GM23338 (cell line): ENCODE measurements at regions not wholly inside any gene's neighbourhood (a gene's known extent, or its start where the extent isn't known, plus 50 kb on each side); places are given as distances from the start of the nearest gene placed in this dataset.
"Not testable (repeated sequence)": the region's sequence is repeated elsewhere in the genome, so short reads cannot be mapped to it uniquely, and the experiment has no call there.

ENCODE experiments used
- ATAC-seq: fragments of 200-7000 bp; cut with Tn5 transposase; 3 replicates; pipeline ENCODE4 v1.9.1; 2020
- DNase-seq: peaks from one replicate; pipeline ENCODE4 v3.0.0-alpha.2; 2015; ENCODE audit warnings: low spot score
- H2AFZ ChIP-seq: fragments of 200-600 bp; sonication (generic); 2 replicates; pipeline ENCODE4 v1.8.0; 2016; ENCODE audit warnings: antibody characterized with exemption, mild to moderate bottlenecking, moderate library complexity
- H3F3A ChIP-seq: fragments of 200-600 bp; sonication (generic); replicated peaks from 2 replicates; pipeline ENCODE4 v1.8.0; 2017; ENCODE audit warnings: antibody characterized with exemption, mixed run types, low read depth
- H3K27ac ChIP-seq: fragments of 200-600 bp; sonication (generic); 2 replicates; pipeline ENCODE4 v1.6.1; 2016; ENCODE audit warnings: low read depth
- H3K27me3 ChIP-seq: fragments of 200-600 bp; sonication (generic); 2 replicates; pipeline ENCODE4 v1.8.0; 2016; ENCODE audit warnings: mild to moderate bottlenecking, mixed run types, moderate library complexity; ENCODE audit not compliant: insufficient read depth
- H3K36me3 ChIP-seq: fragments of 200-600 bp; sonication (generic); 2 replicates; pipeline ENCODE4 v1.8.0; 2016; ENCODE audit warnings: mild to moderate bottlenecking; ENCODE audit not compliant: insufficient read depth
- H3K4me1 ChIP-seq: fragments of 200-600 bp; sonication (generic); 2 replicates; pipeline ENCODE4 v1.8.0; 2016; ENCODE audit warnings: mild to moderate bottlenecking, moderate library complexity; ENCODE audit not compliant: insufficient read depth
- H3K4me2 ChIP-seq: fragments of 200-600 bp; sonication (generic); 2 replicates; pipeline ENCODE4 v1.7.1; 2017; ENCODE audit warnings: mixed run types
- H3K4me3 ChIP-seq: fragments of 200-600 bp; sonication (generic); 2 replicates; pipeline ENCODE4 v1.6.1; 2016; ENCODE audit warnings: mixed run types
- H3K79me2 ChIP-seq: fragments of 200-600 bp; sonication (generic); replicated peaks from 2 replicates; pipeline ENCODE4 v1.8.0; 2017; ENCODE audit warnings: mild to moderate bottlenecking; ENCODE audit not compliant: insufficient read depth
- H3K9me2 ChIP-seq: fragments of 200-600 bp; sonication (generic); 2 replicates; pipeline ENCODE4 v1.8.0; 2017; ENCODE audit not compliant: insufficient read depth
- H4K20me1 ChIP-seq: fragments of 200-600 bp; sonication (generic); replicated peaks from 2 replicates; pipeline ENCODE4 v1.8.0; 2017; ENCODE audit warnings: mild to moderate bottlenecking; ENCODE audit not compliant: insufficient read depth
- H3K27ac Mint-ChIP-seq: 2 replicates; pipeline ENCODE4 v1.8.0; 2020; ENCODE audit warnings: inconsistent platforms, mild to moderate bottlenecking, moderate library complexity, mixed read lengths
- H3K27me3 Mint-ChIP-seq: 3 replicates; pipeline ENCODE4 v1.8.0; 2022; ENCODE audit warnings: low read depth, mild to moderate bottlenecking, moderate library complexity, mixed read lengths, inconsistent platforms; ENCODE audit not compliant: insufficient read depth, poor library complexity
- H3K36me3 Mint-ChIP-seq: 3 replicates; pipeline ENCODE4 v1.8.0; 2021; ENCODE audit warnings: low read depth, mild to moderate bottlenecking, inconsistent platforms, moderate library complexity, mixed read lengths
- H3K4me1 Mint-ChIP-seq: 3 replicates; pipeline ENCODE4 v1.8.0; 2020; ENCODE audit warnings: mild to moderate bottlenecking, inconsistent platforms, mixed read lengths
- H3K4me3 Mint-ChIP-seq: 3 replicates; pipeline ENCODE4 v1.8.0; 2021; ENCODE audit warnings: moderate library complexity, mild to moderate bottlenecking, inconsistent platforms, mixed read lengths
- H3K9me3 Mint-ChIP-seq: 3 replicates; pipeline ENCODE4 v1.8.0; 2020; ENCODE audit warnings: moderate library complexity, mild to moderate bottlenecking, inconsistent platforms, mixed read lengths
- CREB1 ChIP-seq: fragments of 250-450 bp; sonication (Bioruptor Pico); IDR thresholded peaks from 2 replicates; pipeline ENCODE4 v1.5.0; 2020; ENCODE audit warnings: low read depth, mild to moderate bottlenecking, moderate library complexity
- EZH2phosphoT487 ChIP-seq: fragments of 200-600 bp; sonication (generic); IDR thresholded peaks from one replicate; pipeline ENCODE4 v1.8.1; 2018; ENCODE audit warnings: antibody characterized with exemption; ENCODE audit not compliant: unreplicated experiment
- JUNB ChIP-seq: IDR thresholded peaks from one replicate; pipeline ENCODE4 v1.6.1; 2016; ENCODE audit warnings: antibody characterized with exemption; ENCODE audit not compliant: unreplicated experiment
- POLR2AphosphoS5 ChIP-seq: IDR thresholded peaks from 2 replicates; pipeline ENCODE4 v1.6.1; 2016; ENCODE audit warnings: antibody characterized with exemption, low read depth
- STAT1 ChIP-seq: IDR thresholded peaks from one replicate; pipeline ENCODE4 v1.6.1; 2016; ENCODE audit warnings: antibody characterized with exemption; ENCODE audit not compliant: unreplicated experiment
- ZNF114 ChIP-seq: fragments of 250-450 bp; sonication (Bioruptor Pico); IDR thresholded peaks from 2 replicates; pipeline ENCODE4 v1.5.0; 2020; ENCODE audit warnings: mild to moderate bottlenecking, moderate library complexity
- ZNF331 ChIP-seq: fragments of 250-450 bp; sonication (Bioruptor Pico); IDR thresholded peaks from 2 replicates; pipeline ENCODE4 v1.5.0; 2020; ENCODE audit warnings: low read depth, mild to moderate bottlenecking, moderate library complexity
- TF ChIP-seq, protein P1 (sequence below): fragments of 250-450 bp; sonication (Bioruptor Pico); IDR thresholded peaks from 2 replicates; pipeline ENCODE4 v1.5.0; 2020; ENCODE audit warnings: mild to moderate bottlenecking, moderate library complexity

DNA sequence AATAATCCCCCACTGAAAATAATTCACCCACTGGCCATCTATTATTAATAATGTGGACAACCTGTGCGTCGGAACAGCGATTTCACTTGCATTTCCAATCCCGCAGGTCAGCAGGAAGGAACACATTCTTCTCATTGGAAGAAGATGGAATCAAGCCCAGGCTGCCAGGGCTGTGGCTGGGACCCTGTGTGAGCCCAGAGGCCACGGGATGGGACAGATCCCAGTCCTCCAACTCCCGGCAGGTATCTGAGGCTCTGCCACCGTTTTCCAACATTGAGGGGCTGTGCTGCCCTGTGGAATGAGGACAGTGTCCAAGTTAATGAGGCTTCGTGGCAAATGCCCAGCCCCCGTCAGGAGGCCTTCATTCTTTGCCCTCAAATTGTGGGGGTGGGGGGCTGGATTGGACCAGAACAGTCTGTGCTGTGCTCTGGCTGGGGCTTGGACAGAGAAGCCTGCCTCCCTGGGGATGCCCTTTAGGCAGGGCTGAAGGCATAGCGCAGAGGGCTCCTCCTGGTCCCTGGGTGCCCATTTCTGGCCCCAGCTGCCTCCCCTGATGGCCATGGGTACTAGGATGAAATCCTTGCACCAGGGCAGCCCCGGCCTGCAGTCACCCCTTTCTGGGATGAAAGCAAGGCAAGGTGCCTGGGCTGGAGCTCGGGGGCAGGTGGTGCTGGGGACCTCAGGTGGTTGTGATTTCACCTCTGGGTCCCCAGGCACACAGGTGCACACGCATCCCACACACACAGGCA lies 195.0 kb upstream of the PPP1R26 start:
- Histone ChIP-seq H3K27me3 (no peaks in the 10 kb centered on the region), H3K79me2 (no peaks in the 10 kb centered on the region), H3K36me3 (no peaks in the 10 kb centered on the region), H3F3A (peaks cover 10% of the 10 kb centered on the region), H4K20me1 (no peaks in the 10 kb centered on the region), H3K4me1 (no peaks in the 10 kb centered on the region), H3K27ac (no peak overlapping the region), H3K4me3 (no peak overlapping the region), H3K4me2 (no peak overlapping the region), H2AFZ (no peak overlapping the region), H3K9me2 (no peaks in the 10 kb centered on the region)
- Mint-ChIP-seq H3K36me3 (peaks cover 3% of the 10 kb centered on the region; the same call in 2 of the 3 replicates), H3K4me1 (peaks cover 11% of the 10 kb centered on the region), H3K27ac (no peak overlapping the region), H3K9me3 (peaks cover 9% of the 10 kb centered on the region), H3K4me3 (no peak overlapping the region), H3K27me3 (peaks cover 14% of the 10 kb centered on the region)
- no peak for ATAC-seq
- TF ChIP-seq POLR2AphosphoS5 (no peak), ZNF114 (no peak), STAT1 (no peak), ZNF331 (CRISPR knock-in tag) (no peak), CREB1 (CRISPR knock-in tag) (no peak), EZH2phosphoT487 (no peak)
- no peak for DNase-seq

DNA sequence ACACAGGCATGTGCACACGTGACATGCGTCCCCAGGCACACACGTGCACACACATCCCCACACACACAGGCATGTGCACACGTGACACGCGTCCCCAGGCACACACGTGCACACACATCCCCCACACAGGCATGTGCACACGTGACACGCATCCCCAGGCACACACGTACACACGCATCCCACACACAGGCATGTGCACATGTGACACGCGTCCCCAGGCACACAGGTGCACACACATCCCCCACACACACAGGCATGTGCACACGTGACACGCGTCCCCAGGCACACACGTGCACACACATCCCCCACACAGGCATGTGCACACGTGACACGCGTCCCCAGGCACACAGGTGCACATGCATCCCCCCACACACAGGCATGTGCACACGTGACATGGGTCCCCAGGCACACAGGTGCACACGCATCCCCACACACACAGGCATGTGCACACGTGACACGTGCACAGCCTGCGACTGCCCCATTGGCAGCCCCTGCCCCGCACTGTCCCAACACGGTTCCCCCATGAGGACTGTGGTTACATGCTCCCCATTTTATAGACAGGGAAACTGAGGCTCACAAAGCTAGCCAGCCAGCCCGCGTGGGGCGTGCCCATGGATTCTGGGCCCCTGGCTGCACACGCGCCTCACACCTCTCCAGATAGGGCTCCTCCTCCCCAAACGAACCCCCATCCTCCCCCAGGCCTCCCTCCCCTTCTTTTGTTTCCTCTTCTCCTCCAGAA lies 193.2 kb upstream of the PPP1R26 start:
- H3F3A ChIP-seq, result peaks cover 10% of the 10 kb centered on the region
- H3K27ac ChIP-seq, H3K4me1 ChIP-seq, H3K36me3 Mint-ChIP-seq, H3K9me3 Mint-ChIP-seq, H4K20me1 ChIP-seq, H3K27ac Mint-ChIP-seq, ATAC-seq, H3K9me2 ChIP-seq, H3K4me3 Mint-ChIP-seq, H3K36me3 ChIP-seq, H2AFZ ChIP-seq, H3K27me3 ChIP-seq, DNase-seq, H3K79me2 ChIP-seq, H3K4me2 ChIP-seq, H3K4me3 ChIP-seq: not testable (repeated sequence)
- Mint-ChIP-seq H3K27me3 (peaks cover 17% of the 10 kb centered on the region), H3K4me1 (peaks cover 21% of the 10 kb centered on the region)

- H3K4me2 ChIP-seq, result no peak overlapping the region
- no peak for TF ChIP-seq STAT1
- no peak for TF ChIP-seq ZNF331 (CRISPR knock-in tag)
- TF ChIP-seq, protein P1, sequence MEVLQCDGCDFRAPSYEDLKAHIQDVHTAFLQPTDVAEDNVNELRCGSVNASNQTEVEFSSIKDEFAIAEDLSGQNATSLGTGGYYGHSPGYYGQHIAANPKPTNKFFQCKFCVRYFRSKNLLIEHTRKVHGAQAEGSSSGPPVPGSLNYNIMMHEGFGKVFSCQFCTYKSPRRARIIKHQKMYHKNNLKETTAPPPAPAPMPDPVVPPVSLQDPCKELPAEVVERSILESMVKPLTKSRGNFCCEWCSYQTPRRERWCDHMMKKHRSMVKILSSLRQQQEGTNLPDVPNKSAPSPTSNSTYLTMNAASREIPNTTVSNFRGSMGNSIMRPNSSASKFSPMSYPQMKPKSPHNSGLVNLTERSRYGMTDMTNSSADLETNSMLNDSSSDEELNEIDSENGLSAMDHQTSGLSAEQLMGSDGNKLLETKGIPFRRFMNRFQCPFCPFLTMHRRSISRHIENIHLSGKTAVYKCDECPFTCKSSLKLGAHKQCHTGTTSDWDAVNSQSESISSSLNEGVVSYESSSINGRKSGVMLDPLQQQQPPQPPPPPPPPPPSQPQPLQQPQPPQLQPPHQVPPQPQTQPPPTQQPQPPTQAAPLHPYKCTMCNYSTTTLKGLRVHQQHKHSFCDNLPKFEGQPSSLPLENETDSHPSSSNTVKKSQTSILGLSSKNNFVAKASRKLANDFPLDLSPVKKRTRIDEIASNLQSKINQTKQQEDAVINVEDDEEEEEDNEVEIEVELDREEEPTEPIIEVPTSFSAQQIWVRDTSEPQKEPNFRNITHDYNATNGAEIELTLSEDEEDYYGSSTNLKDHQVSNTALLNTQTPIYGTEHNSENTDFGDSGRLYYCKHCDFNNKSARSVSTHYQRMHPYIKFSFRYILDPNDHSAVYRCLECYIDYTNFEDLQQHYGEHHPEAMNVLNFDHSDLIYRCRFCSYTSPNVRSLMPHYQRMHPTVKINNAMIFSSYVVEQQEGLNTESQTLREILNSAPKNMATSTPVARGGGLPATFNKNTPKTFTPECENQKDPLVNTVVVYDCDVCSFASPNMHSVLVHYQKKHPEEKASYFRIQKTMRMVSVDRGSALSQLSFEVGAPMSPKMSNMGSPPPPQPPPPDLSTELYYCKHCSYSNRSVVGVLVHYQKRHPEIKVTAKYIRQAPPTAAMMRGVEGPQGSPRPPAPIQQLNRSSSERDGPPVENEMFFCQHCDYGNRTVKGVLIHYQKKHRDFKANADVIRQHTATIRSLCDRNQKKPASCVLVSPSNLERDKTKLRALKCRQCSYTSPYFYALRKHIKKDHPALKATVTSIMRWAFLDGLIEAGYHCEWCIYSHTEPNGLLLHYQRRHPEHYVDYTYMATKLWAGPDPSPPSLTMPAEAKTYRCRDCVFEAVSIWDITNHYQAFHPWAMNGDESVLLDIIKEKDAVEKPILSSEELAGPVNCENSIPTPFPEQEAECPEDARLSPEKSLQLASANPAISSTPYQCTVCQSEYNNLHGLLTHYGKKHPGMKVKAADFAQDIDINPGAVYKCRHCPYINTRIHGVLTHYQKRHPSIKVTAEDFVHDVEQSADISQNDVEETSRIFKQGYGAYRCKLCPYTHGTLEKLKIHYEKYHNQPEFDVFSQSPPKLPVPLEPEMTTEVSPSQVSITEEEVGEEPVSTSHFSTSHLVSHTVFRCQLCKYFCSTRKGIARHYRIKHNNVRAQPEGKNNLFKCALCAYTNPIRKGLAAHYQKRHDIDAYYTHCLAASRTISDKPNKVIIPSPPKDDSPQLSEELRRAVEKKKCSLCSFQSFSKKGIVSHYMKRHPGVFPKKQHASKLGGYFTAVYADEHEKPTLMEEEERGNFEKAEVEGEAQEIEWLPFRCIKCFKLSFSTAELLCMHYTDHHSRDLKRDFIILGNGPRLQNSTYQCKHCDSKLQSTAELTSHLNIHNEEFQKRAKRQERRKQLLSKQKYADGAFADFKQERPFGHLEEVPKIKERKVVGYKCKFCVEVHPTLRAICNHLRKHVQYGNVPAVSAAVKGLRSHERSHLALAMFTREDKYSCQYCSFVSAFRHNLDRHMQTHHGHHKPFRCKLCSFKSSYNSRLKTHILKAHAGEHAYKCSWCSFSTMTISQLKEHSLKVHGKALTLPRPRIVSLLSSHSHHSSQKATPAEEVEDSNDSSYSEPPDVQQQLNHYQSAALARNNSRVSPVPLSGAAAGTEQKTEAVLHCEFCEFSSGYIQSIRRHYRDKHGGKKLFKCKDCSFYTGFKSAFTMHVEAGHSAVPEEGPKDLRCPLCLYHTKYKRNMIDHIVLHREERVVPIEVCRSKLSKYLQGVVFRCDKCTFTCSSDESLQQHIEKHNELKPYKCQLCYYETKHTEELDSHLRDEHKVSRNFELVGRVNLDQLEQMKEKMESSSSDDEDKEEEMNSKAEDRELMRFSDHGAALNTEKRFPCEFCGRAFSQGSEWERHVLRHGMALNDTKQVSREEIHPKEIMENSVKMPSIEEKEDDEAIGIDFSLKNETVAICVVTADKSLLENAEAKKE, result no peak
- no peak for TF ChIP-seq POLR2AphosphoS5
- TF ChIP-seq JUNB, result no peak
- no peak for TF ChIP-seq ZNF114
- TF ChIP-seq CREB1 (CRISPR knock-in tag), result no peak
- H3K27ac ChIP-seq, result no peak overlapping the region
- ATAC-seq (no peak), DNase-seq (no peak)
- Mint-ChIP-seq H3K9me3 (peaks cover 9% of the 10 kb centered on the region), H3K27me3 (peaks cover 17% of the 10 kb centered on the region), H3K4me3 (no peak overlapping the region), H3K27ac (peak overlapping the region; percentile 46; the same call in 1 of the 2 replicates), H3K4me1 (peaks cover 22% of the 10 kb centered on the region), H3K36me3 (peaks cover 3% of the 10 kb centered on the region; the same call in 2 of the 3 replicates)
- H3K36me3 ChIP-seq, result no peaks in the 10 kb centered on the region
- no peak overlapping the region for H2AFZ ChIP-seq
- H3K4me1 ChIP-seq, result no peaks in the 10 kb centered on the region
- no peaks in the 10 kb centered on the region for H3K9me2 ChIP-seq
- peaks cover 10% of the 10 kb centered on the region for H3F3A ChIP-seq
- H4K20me1 ChIP-seq, result no peaks in the 10 kb centered on the region
- H3K79me2 ChIP-seq, result no peaks in the 10 kb centered on the region
- H3K27me3 ChIP-seq, result no peaks in the 10 kb centered on the region
- no peak overlapping the region for H3K4me3 ChIP-seq
Measured at GRCh38 chr9:135286961-135287360, 192.6 kb upstream of the PPP1R26 start.
